OCI-LY1 (cell line): ENCODE measurements at regions not wholly inside any gene's neighbourhood (a gene's known extent, or its start where the extent isn't known, plus 50 kb on each side); places are given as distances from the start of the nearest gene placed in this dataset.
"Not testable (repeated sequence)": the region's sequence is repeated elsewhere in the genome, so short reads cannot be mapped to it uniquely, and the experiment has no call there.

Experiments
- CTCF ChIP-seq: fragments of 200-600 bp; sonication (generic), shearing (Covaris generic); IDR thresholded peaks from 2 replicates; pipeline ENCODE4 v1.5.1; 2017; ENCODE audit warnings: mild to moderate bottlenecking, antibody characterized with exemption, low read length, moderate library complexity, mixed read lengths
- EZH2 ChIP-seq: fragments of 200-600 bp; sonication (generic), shearing (Covaris generic); IDR thresholded peaks from 2 replicates; pipeline ENCODE4 v1.8.0; 2017; ENCODE audit warnings: borderline replicate concordance, mixed run types, mild to moderate bottlenecking, antibody characterized with exemption, low read length, moderate library complexity, mixed read lengths

GRCh38 chr3:87740894-87741293 is 317.9 kb downstream of the CGGBP1 start:
- not testable (repeated sequence) for TF ChIP-seq CTCF, EZH2
